ENCODE measurements at regions not wholly inside any gene's neighbourhood (a gene's known extent, or its start where the extent isn't known, plus 50 kb on each side); places are given as distances from the start of the nearest gene placed in this dataset.
"Not testable (repeated sequence)": the region's sequence is repeated elsewhere in the genome, so short reads cannot be mapped to it uniquely, and the experiment has no call there.

DNA sequence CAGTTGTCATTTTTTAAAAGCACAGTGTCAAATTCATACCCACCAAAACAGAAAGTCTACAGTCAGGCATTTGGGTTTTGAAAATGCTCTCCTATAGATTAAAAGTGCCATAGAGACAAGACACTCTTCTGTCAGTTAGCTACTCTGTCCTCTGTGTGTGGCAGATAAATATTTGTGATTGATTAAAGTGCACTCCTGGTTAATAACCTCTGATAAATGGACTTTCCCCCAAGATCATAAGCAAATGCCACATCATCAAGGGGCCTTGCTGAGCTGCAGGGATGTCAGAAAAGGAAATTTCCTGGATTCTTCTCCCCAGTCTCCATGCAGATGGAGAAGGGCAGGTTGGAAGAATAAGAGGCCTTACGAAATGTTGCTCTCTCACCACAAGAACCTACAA lies 1329.5 kb upstream of the TMEM132C start:
- ChIA-PET POLR2A (no interaction called here), CTCF (no interaction called here)
- ATAC-seq (ENCODE audit: low read depth) (no peak), DNase-seq (no peak)
- intact Hi-C loops (cut with micrococcal nuclease): no loop called here
- H3K4me1 Mint-ChIP-seq: no peaks in the 10 kb centered on the region
- no peaks in the 10 kb centered on the region for H3K27me3 Mint-ChIP-seq
- peaks cover 7% of the 10 kb centered on the region for H3K9me3 Mint-ChIP-seq
- H3K4me3 Mint-ChIP-seq: no peak overlapping the region
- TF ChIP-seq, protein P1, sequence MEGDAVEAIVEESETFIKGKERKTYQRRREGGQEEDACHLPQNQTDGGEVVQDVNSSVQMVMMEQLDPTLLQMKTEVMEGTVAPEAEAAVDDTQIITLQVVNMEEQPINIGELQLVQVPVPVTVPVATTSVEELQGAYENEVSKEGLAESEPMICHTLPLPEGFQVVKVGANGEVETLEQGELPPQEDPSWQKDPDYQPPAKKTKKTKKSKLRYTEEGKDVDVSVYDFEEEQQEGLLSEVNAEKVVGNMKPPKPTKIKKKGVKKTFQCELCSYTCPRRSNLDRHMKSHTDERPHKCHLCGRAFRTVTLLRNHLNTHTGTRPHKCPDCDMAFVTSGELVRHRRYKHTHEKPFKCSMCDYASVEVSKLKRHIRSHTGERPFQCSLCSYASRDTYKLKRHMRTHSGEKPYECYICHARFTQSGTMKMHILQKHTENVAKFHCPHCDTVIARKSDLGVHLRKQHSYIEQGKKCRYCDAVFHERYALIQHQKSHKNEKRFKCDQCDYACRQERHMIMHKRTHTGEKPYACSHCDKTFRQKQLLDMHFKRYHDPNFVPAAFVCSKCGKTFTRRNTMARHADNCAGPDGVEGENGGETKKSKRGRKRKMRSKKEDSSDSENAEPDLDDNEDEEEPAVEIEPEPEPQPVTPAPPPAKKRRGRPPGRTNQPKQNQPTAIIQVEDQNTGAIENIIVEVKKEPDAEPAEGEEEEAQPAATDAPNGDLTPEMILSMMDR (IDR thresholded peaks at IDR 0.05): no peak
- H3K27ac Mint-ChIP-seq: no peak overlapping the region
- H3K36me3 Mint-ChIP-seq (ENCODE audit: low read depth): no peaks in the 10 kb centered on the region

DNA sequence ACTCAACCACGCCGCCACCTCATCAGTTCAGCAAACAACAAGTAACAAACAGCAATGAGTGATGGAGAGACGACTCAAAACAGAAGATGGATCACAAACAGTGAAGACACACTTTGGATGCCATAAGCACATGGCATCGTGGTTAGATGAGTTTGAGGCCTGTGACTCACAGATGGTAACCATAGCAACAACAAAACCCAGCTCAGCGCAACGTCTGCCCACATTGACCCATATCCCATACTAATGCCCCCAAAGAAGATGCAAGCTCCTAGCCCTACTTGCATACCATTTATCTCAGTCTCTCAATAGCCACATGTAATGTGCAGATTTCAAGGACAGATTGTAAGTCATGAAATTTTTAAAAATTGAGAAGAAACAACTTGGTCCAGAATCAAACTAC lies 1322.3 kb upstream of the TMEM132C start:
- intact Hi-C loops (cut with micrococcal nuclease): no loop called here
- no peaks in the 10 kb centered on the region for H3K27me3 Mint-ChIP-seq
- TF ChIP-seq, protein P1 (IDR thresholded peaks at IDR 0.05): no peak
- ChIA-PET POLR2A (no interaction called here), CTCF (no interaction called here)
- no peaks in the 10 kb centered on the region for H3K36me3 Mint-ChIP-seq (ENCODE audit: low read depth)
- ATAC-seq (ENCODE audit: low read depth): no peak
- H3K4me1 Mint-ChIP-seq: no peaks in the 10 kb centered on the region
- no peak for DNase-seq
- no peak overlapping the region for H3K4me3 Mint-ChIP-seq
- peaks cover 15% of the 10 kb centered on the region for H3K9me3 Mint-ChIP-seq
- H3K27ac Mint-ChIP-seq: no peak overlapping the region

- intact Hi-C loops (cut with micrococcal nuclease); H3K4me3 Mint-ChIP-seq; DNase-seq; H3K4me1 Mint-ChIP-seq; H3K27me3 Mint-ChIP-seq; POLR2A ChIA-PET; ATAC-seq (ENCODE audit: low read depth); H3K27ac Mint-ChIP-seq; H3K36me3 Mint-ChIP-seq (ENCODE audit: low read depth); H3K9me3 Mint-ChIP-seq: not testable (repeated sequence)
- CTCF ChIA-PET: interaction anchor here (0.5 kb wide), 1 partner anchor 76 kb away, joined by 4 read pairs; no protein-coding TSS in a partner anchor
Observed at GRCh38 chr12:126946958-126947357, 1320.0 kb upstream of the TMEM132C start.

DNA sequence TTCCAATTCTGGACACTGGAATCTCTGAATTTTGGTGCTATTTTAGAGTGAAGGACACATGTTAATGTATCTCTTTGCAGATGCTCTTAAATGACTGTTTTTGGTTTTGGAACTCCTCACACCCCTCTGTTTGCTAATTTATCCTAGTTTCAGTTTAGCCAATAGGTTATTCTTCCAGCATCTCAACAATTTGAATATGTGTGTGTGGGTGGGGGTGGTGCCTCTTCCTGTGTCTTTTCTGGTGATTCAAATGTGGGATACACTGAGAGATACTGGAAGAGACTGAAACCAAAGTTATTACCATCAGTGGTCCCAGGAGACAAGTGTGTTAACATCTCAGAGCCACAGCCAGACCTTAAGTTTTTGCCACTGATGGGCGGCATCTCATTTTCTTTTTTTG lies 1317.4 kb upstream of the TMEM132C start:
- intact Hi-C loops (cut with micrococcal nuclease): no loop called here
- H3K4me3 Mint-ChIP-seq: no peak overlapping the region
- no peaks in the 10 kb centered on the region for H3K36me3 Mint-ChIP-seq (ENCODE audit: low read depth)
- ATAC-seq (ENCODE audit: low read depth): no peak
- DNase-seq: no peak
- ChIA-PET POLR2A (no interaction called here), CTCF (no interaction called here)
- H3K9me3 Mint-ChIP-seq: peaks cover 8% of the 10 kb centered on the region
- H3K4me1 Mint-ChIP-seq: no peaks in the 10 kb centered on the region
- H3K27me3 Mint-ChIP-seq: no peaks in the 10 kb centered on the region
- no peak overlapping the region for H3K27ac Mint-ChIP-seq
- TF ChIP-seq, protein P1 (IDR thresholded peaks at IDR 0.05): no peak

DNA sequence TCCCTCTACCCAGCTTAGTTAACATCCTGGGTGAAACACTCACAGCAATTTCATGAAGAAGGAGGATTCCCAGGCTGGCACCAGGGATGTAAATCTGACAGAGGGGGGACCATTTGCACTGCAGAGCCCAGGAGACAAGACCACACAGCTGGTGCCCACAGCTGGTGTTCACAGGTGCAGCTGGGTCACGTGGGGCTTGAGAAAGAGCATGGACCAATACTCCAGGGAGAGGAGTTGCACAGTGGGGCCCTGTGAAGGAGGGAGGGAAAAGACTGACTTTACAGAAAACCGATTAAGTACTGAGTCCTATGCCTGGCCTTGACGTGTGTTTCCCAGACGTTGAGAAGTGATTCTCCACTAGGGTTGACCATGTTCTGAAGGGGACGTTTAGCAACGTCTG lies 1316.7 kb upstream of the TMEM132C start:
- peaks cover 6% of the 10 kb centered on the region for H3K9me3 Mint-ChIP-seq
- TF ChIP-seq, protein P1 (IDR thresholded peaks at IDR 0.05): no peak
- ChIA-PET POLR2A (no interaction called here), CTCF (no interaction called here)
- intact Hi-C loops (cut with micrococcal nuclease): no loop called here
- no peaks in the 10 kb centered on the region for H3K4me1 Mint-ChIP-seq
- no peak for ATAC-seq (ENCODE audit: low read depth)
- no peaks in the 10 kb centered on the region for H3K36me3 Mint-ChIP-seq (ENCODE audit: low read depth)
- no peak for DNase-seq
- H3K4me3 Mint-ChIP-seq: no peak overlapping the region
- no peaks in the 10 kb centered on the region for H3K27me3 Mint-ChIP-seq
- H3K27ac Mint-ChIP-seq: no peak overlapping the region

All from activated B cell treated with CpG ODN at 0.5 μM for 24 hours (primary cell).